ENCODE measurements at regions not wholly inside any gene's neighbourhood (a gene's known extent, or its start where the extent isn't known, plus 50 kb on each side); places are given as distances from the start of the nearest gene placed in this dataset.
"Not testable (repeated sequence)": the region's sequence is repeated elsewhere in the genome, so short reads cannot be mapped to it uniquely, and the experiment has no call there.

DNA sequence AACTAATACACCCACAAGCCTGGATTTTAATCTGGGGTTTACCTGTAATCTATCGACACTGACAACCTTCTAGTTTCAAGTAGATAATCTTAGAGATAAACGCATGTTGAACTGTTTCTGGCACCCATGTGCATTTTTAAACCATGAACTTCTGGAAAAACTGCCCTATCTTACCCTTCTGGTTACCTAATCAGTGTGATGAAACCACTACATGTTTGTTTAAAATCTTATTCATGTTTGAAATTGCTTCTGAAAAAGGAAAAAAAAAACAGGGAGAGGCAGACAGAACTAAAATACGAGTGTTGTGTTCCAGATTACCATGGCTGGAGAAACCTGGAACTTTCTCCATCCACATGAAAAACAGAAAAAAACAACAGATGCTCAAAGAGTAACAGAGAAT is 139.3 kb downstream of the MID1IP1 start:
- Mint-ChIP-seq H3K4me1 (no peaks in the 10 kb centered on the region), H3K9me3 (no peaks in the 10 kb centered on the region), H3K27me3 (no peaks in the 10 kb centered on the region), H3K4me3 (no peak overlapping the region), H3K36me3 (ENCODE audit: low read depth) (no peaks in the 10 kb centered on the region), H3K27ac (no peak overlapping the region)
- ATAC-seq (replicated peaks), result no peak

DNA sequence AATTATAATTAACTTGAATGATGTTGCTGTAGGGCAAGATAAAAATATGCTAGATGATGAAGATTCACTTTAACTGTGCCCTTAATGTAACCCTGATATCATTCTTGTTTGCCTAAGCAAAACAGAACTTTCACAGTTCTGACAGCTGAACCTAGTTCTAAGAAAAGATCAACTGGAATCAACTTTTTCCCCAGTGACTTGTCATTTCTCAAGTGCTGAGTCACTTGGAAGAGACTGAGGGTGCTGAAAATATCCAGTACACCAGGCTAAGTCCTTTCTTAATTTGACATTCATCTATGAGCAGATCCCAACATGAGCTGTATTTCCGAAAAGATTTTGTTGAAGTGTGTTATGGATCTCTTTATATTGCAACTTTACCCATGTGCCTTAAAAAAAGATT is 140.4 kb downstream of the MID1IP1 start:
- no peak overlapping the region for H3K4me3 Mint-ChIP-seq
- no peaks in the 10 kb centered on the region for H3K36me3 Mint-ChIP-seq (ENCODE audit: low read depth)
- no peaks in the 10 kb centered on the region for H3K27me3 Mint-ChIP-seq
- H3K27ac Mint-ChIP-seq, result no peak overlapping the region
- H3K9me3 Mint-ChIP-seq, result no peaks in the 10 kb centered on the region
- no peaks in the 10 kb centered on the region for H3K4me1 Mint-ChIP-seq
- no peak for ATAC-seq (replicated peaks)

DNA sequence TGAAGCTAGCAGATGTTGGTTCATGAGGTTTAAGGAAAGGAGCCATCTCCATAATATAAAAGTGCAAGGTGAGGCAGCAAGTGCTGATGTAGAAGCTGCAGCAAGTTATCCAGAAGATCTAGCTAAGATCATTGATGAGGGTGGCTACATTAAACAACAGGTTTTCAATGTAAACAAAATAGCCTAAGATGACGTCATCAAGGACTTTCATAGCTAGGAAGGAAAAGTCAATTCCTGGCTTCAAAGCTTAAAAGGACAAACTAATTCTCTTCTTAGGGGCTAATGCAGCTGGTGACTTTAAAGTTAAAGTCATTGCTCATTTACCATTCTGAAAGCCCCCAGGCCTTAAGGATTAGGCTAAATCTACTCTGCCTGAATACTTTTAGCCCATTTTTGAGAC is 141.9 kb downstream of the MID1IP1 start:
- no peak for ATAC-seq (replicated peaks)
- Mint-ChIP-seq H3K9me3 (no peaks in the 10 kb centered on the region), H3K4me1 (no peaks in the 10 kb centered on the region), H3K27me3 (no peaks in the 10 kb centered on the region), H3K36me3 (ENCODE audit: low read depth) (no peaks in the 10 kb centered on the region), H3K27ac (no peak overlapping the region), H3K4me3 (no peak overlapping the region)

DNA sequence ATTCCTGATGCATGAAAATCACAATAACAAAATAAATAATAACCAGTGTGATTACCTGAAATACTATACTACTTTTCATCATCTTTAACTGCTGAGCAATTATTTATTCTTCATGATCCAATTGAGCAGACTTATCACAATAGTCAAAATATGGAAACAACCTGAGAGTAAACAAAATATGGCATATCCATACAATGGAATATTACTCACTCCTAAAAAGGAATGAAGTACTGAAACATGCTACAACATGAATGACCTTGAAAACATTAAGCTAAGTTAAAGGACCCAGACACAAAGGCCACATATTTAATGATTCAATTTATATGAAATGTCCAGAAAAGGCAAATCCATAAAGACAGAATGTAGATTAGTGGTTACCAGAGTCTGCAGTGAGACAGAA is 146.8 kb downstream of the MID1IP1 start:
- H3K27ac Mint-ChIP-seq, result no peak overlapping the region
- H3K4me1 Mint-ChIP-seq, result no peaks in the 10 kb centered on the region
- ATAC-seq (replicated peaks), result no peak
- no peaks in the 10 kb centered on the region for H3K36me3 Mint-ChIP-seq (ENCODE audit: low read depth)
- no peaks in the 10 kb centered on the region for H3K27me3 Mint-ChIP-seq
- no peak overlapping the region for H3K4me3 Mint-ChIP-seq
- H3K9me3 Mint-ChIP-seq, result no peaks in the 10 kb centered on the region

DNA sequence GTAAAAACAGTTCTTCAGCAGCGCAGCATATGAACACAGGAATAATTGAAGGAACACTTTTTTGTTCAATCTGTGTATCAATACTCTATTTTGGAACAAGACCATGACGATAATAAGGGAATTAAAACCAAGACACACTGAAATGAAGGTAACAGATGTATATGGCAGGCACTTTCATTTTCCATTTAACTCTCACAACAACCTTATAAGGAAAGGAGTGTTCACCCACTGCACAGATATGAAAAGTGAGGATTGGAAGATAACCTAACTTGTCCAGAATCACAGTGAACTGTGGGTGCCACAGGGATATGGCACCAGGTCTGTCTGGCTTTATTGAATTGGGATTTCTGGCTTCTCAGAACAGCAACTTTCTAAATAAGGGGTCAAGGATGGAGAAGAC is 153.3 kb downstream of the MID1IP1 start:
- ATAC-seq (replicated peaks), result no peak
- H3K27ac Mint-ChIP-seq, result peak overlapping the region; percentile 23
- no peaks in the 10 kb centered on the region for H3K4me1 Mint-ChIP-seq
- no peak overlapping the region for H3K4me3 Mint-ChIP-seq
- H3K9me3 Mint-ChIP-seq, result no peaks in the 10 kb centered on the region
- no peaks in the 10 kb centered on the region for H3K27me3 Mint-ChIP-seq
- H3K36me3 Mint-ChIP-seq (ENCODE audit: low read depth), result no peaks in the 10 kb centered on the region

DNA sequence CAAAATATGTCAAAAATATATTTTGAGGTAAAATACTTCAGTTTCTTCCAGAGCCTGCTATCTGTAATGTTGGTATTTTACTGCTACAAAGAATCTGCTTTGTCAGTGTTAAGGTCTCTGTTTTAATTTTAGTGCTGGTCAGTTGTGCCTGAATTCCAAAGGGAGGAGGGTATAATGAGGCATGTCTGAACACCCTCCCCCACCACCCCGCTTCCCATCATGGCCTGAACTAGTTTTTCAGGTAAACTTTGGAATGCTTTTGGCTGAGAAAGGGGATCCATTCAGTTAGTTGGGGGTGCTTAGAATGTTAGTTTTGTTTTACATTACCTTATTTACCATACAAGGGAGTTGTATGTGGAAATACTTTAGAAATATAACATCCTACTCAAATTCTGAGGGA is 158.5 kb downstream of the MID1IP1 start:
- no peak overlapping the region for H3K27ac Mint-ChIP-seq
- no peak for ATAC-seq (replicated peaks)
- H3K4me1 Mint-ChIP-seq, result no peaks in the 10 kb centered on the region
- H3K36me3 Mint-ChIP-seq (ENCODE audit: low read depth), result no peaks in the 10 kb centered on the region
- H3K9me3 Mint-ChIP-seq, result peaks cover 3% of the 10 kb centered on the region
- no peak overlapping the region for H3K4me3 Mint-ChIP-seq
- H3K27me3 Mint-ChIP-seq, result no peaks in the 10 kb centered on the region

DNA sequence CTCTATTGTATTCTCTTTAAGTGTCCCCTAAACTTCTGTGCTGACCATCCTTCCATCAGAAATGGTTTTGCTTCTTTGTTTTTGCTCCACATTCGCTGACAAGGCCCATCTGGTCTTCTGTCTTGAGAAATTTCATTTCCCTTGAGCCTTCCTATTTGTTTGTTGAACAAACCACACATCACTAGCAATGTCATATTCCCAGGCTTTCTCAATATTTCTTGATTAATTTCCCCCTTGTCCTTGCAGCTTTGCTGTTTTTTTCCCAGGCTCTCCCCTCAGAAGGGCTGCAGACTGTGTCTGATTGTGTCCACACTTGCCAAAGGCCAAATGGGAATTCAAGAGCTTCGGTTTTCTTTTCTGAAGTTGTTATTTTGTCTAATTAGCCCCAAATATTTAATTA is 158.9 kb downstream of the MID1IP1 start:
- Mint-ChIP-seq H3K4me1 (no peaks in the 10 kb centered on the region), H3K9me3 (peaks cover 3% of the 10 kb centered on the region), H3K4me3 (no peak overlapping the region), H3K36me3 (ENCODE audit: low read depth) (no peaks in the 10 kb centered on the region), H3K27me3 (no peaks in the 10 kb centered on the region), H3K27ac (no peak overlapping the region)
- no peak for ATAC-seq (replicated peaks)

DNA sequence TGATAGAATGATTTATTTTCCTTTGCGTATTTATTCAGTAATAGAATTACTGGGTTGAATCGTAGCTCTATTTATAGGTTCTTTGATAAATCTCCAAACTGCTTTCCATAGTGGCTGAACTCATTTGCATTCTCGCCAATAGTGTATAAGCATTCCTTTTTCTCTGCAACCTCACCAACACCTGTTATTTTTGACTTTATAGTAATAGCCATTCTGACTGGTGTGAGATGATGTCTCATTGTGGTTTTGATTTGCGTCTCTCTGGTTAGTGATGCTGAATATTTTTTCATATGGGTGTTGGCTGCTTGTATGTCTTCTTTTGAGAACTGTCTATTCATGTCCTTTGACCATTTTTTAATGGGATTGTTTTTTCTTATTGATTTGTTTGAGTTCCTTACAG is 160.7 kb downstream of the MID1IP1 start:
- Mint-ChIP-seq H3K4me3 (no peak overlapping the region), H3K4me1 (no peaks in the 10 kb centered on the region), H3K27ac (no peak overlapping the region), H3K36me3 (ENCODE audit: low read depth) (no peaks in the 10 kb centered on the region), H3K9me3 (peaks cover 3% of the 10 kb centered on the region), H3K27me3 (no peaks in the 10 kb centered on the region)
- ATAC-seq (replicated peaks), result no peak

DNA sequence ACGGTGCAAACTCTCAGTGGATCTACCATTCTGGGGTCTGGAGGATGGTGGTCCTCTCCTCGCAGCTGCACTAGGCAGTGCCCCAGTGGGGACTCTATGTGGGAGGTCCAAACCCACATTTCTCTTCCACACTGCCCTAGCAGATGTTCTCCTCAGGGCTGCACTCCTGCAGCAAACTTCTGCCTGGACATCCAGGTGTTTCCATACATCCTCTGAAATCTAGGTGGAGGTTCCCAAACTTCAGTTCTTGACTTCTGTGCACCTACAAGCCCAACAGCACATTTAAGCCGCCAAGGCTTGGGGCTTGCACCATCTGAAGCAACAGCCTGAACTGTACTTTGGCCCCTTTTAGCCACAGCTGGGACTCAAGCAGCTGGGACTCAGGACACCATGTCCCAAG is 162.0 kb downstream of the MID1IP1 start:
- not testable (repeated sequence) for H3K9me3 Mint-ChIP-seq; ATAC-seq (replicated peaks); H3K4me3 Mint-ChIP-seq; H3K27ac Mint-ChIP-seq; H3K27me3 Mint-ChIP-seq; H3K36me3 Mint-ChIP-seq (ENCODE audit: low read depth); H3K4me1 Mint-ChIP-seq

DNA sequence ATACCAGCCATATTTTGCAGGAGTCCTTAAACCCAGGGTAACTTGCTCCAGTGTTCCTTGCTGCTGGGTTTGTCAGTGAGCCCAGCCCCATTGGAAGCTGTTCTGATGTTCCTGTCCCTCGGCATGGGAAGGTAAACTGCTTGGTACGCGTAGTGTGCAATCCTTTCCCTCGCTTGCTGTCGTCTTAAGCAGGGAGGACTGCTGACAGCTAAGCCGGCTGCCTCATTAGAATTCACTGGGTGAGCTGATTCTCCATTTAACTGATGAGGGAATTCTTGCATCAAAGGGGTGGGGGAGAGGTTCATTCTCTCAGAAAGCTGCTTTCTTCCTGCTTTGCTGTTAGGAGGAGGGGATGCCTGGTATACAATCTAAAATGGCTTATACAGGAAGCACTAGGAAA is 164.6 kb downstream of the MID1IP1 start:
- Mint-ChIP-seq H3K27me3 (no peaks in the 10 kb centered on the region), H3K36me3 (ENCODE audit: low read depth) (no peaks in the 10 kb centered on the region), H3K4me3 (no peak overlapping the region), H3K4me1 (peaks cover 2% of the 10 kb centered on the region), H3K9me3 (peaks cover 3% of the 10 kb centered on the region), H3K27ac (no peak overlapping the region)
- no peak for ATAC-seq (replicated peaks)

DNA sequence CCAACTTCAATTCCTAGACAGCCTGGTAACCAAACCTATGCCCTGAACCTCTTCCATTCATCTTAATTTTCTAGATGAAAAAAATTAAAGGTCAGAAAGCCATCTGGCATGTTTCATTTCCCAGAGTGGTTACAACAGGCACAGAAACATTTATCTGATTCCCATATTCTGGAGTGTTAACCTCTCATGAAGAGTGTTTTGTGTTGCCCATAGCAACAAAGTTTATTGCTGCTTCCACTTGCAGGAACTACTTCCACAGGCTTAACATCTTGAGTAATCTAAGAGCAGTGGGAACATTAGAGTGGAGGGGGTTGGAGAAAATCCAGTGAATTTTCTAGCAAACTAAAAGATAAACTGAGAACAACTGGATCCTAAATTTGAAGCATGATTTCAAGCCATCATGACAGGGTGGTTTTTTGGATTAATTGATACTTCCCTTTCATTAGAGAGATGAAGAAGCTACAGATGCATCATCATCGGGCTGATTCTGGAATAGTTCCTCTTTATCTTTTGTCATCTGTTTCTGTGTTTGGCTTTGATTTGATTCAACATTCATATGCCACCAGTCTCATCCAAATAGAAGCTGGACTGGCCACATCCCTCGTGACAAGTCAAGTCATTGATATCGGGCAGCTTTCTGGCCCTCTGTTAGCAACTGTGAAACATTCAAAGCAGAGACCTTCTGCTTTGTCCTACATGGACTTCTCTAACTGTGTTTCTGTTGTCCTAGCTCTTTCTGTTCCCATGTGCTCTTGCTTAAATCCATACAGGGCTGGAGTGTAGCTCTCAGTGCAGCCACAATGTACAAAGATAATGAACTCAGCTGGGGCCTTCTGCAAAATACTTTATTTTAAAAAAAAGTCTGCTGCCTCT is 167.3 kb downstream of the MID1IP1 start:
- Mint-ChIP-seq H3K27ac (no peak overlapping the region), H3K27me3 (no peaks in the 10 kb centered on the region), H3K9me3 (peaks cover 3% of the 10 kb centered on the region), H3K36me3 (ENCODE audit: low read depth) (no peaks in the 10 kb centered on the region), H3K4me3 (no peak overlapping the region), H3K4me1 (peaks cover 5% of the 10 kb centered on the region)
- ATAC-seq (replicated peaks), result no peak

DNA sequence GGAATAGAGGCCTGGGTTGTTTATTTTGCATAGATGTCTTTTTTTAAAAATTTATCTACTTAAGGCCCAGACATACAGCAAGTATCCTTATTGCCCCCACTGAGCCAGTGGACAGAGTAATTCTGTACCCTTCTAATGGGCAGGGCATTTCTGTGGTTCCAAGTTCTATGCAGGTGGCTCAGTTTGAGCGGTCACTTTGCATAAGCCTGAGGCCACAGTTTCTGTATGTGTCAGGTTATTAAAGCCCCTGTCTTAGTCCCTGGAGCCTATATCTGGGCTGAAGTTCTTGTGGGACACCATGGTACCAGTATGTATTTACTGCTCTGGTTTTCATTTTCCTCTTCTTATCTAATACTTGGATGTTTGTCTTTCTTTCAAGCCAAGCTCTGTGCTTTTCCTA is 168.8 kb downstream of the MID1IP1 start:
- no peak overlapping the region for H3K4me3 Mint-ChIP-seq
- H3K36me3 Mint-ChIP-seq (ENCODE audit: low read depth), result no peaks in the 10 kb centered on the region
- ATAC-seq (replicated peaks), result no peak
- H3K27me3 Mint-ChIP-seq, result no peaks in the 10 kb centered on the region
- no peaks in the 10 kb centered on the region for H3K9me3 Mint-ChIP-seq
- peaks cover 5% of the 10 kb centered on the region for H3K4me1 Mint-ChIP-seq
- H3K27ac Mint-ChIP-seq, result no peak overlapping the region

DNA sequence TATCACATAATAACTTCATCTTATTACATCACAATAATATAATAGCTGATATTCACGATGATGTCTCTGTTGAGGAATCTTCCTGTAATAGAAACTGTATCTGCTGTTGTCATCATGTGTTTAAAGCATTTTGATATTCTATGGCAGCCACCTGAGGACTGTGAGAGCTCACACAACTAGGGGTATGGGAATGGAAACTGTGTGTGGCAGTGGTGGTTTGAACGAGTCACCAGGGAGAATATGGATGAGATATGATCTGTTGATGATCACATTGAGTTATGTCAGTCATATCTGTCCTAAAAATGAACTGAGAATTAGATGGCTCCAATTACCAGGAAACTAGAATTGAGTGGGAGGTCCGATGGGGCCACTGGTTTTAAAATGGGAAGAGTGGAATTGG is 169.6 kb downstream of the MID1IP1 start:
- H3K27me3 Mint-ChIP-seq, result no peaks in the 10 kb centered on the region
- H3K4me1 Mint-ChIP-seq, result peaks cover 5% of the 10 kb centered on the region
- peak; percentile 75 for ATAC-seq (replicated peaks)
- H3K27ac Mint-ChIP-seq, result peak overlapping the region; percentile 31
- H3K9me3 Mint-ChIP-seq, result no peaks in the 10 kb centered on the region
- H3K4me3 Mint-ChIP-seq, result no peak overlapping the region
- no peaks in the 10 kb centered on the region for H3K36me3 Mint-ChIP-seq (ENCODE audit: low read depth)

DNA sequence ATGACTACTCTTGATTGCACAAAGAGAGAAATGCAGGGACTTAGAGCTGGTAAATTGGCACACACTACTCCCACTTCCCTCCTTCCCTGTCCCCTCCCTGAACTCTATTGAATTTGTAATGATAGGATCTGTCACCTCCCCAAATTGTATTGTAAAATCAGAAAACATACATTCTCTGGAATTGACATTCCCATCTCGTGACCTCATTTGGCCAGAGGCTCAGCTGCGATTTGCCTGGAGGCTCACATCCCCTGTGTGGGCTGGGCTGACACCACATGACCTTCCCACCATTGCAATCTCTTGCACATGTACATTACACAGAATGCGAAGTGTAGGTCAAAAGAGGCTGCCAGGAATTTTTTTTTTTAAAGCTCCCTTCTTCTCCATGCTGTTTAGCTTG is 172.1 kb downstream of the MID1IP1 start:
- Mint-ChIP-seq H3K36me3 (ENCODE audit: low read depth) (no peaks in the 10 kb centered on the region), H3K4me1 (peaks cover 5% of the 10 kb centered on the region), H3K27ac (no peak overlapping the region), H3K27me3 (no peaks in the 10 kb centered on the region), H3K4me3 (no peak overlapping the region), H3K9me3 (no peaks in the 10 kb centered on the region)
- no peak for ATAC-seq (replicated peaks)

DNA sequence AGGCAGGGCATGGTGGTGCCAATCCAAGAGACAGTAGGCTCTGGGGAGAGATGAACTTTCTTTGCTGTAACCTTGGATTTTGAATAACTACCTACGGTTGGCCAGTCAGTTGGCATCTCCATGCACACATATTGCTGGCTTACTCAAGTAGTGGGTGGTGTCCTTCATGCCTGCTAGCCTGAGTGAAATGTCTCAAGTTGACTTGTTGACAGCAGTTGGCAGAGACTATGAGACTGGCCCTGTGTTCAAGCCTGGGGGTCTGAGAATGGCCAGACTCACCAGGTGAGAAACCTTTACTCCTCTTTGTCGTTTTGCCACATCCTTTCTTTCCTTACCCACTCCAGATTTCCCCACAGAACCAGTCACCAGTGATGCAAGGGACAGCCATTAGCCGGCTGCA is 173.3 kb downstream of the MID1IP1 start:
- ATAC-seq (replicated peaks), result no peak
- Mint-ChIP-seq H3K4me1 (peaks cover 5% of the 10 kb centered on the region), H3K4me3 (no peak overlapping the region), H3K27ac (no peak overlapping the region), H3K27me3 (no peaks in the 10 kb centered on the region), H3K9me3 (no peaks in the 10 kb centered on the region), H3K36me3 (ENCODE audit: low read depth) (no peaks in the 10 kb centered on the region)
